ENCODE measurements at regions not wholly inside any gene's neighbourhood (a gene's known extent, or its start where the extent isn't known, plus 50 kb on each side); places are given as distances from the start of the nearest gene placed in this dataset.

DNA sequence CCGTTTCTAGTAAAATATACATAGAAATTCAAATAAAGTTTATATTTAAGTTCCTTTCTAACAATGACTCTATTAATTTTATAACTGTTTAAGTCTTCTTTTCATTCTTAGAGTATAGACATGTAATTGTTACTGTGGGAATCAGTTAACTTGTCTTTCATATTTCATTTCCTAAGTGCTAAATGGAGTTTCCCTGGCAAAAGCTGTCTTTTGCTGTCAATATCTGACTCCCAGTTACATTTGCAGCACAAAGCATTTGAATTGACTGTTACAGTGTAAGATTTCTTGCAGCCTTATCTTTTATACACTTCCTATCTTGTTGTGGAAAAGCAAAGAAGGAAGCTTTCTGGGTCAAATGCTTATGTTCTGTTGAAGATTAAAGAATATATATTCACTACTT is 1026.3 kb downstream of the CDH9 start:
- Histone ChIP-seq H3K9ac (ENCODE audit: low read length in 2 of 2) (no peak overlapping the region), H3K27ac (ENCODE audit: low read length) (no peak overlapping the region), H3K9me3 (ENCODE audit: control insufficient read depth in 2 of 2, low read length in 2 of 2) (no peaks in the 10 kb centered on the region), H3K4me3 (ENCODE audit: low read length in 2 of 2) (no peak overlapping the region), H3K36me3 (ENCODE audit: control insufficient read depth in 2 of 2, insufficient read depth in 2 of 2, low read length in 2 of 2) (no peaks in the 10 kb centered on the region), H3K27me3 (ENCODE audit: control insufficient read depth in 1 of 2, insufficient read depth in 2 of 2, low read length in 2 of 2) (no peaks in the 10 kb centered on the region), H3K4me1 (ENCODE audit: control insufficient read depth, insufficient read depth, low read length) (no peaks in the 10 kb centered on the region)

- H3K4me3 ChIP-seq (ENCODE audit: low read length in 2 of 2), result no peak overlapping the region
- H3K9me3 ChIP-seq (ENCODE audit: control insufficient read depth in 2 of 2, low read length in 2 of 2), result no peaks in the 10 kb centered on the region
- no peaks in the 10 kb centered on the region for H3K4me1 ChIP-seq (ENCODE audit: control insufficient read depth, insufficient read depth, low read length)
- no peak overlapping the region for H3K27ac ChIP-seq (ENCODE audit: low read length)
- H3K9ac ChIP-seq (ENCODE audit: low read length in 2 of 2), result no peak overlapping the region
- no peaks in the 10 kb centered on the region for H3K36me3 ChIP-seq (ENCODE audit: control insufficient read depth in 2 of 2, insufficient read depth in 2 of 2, low read length in 2 of 2)
- no peaks in the 10 kb centered on the region for H3K27me3 ChIP-seq (ENCODE audit: control insufficient read depth in 1 of 2, insufficient read depth in 2 of 2, low read length in 2 of 2)
Observed at GRCh38 chr5:26009742-26010141, 1028.6 kb downstream of the CDH9 start.

DNA sequence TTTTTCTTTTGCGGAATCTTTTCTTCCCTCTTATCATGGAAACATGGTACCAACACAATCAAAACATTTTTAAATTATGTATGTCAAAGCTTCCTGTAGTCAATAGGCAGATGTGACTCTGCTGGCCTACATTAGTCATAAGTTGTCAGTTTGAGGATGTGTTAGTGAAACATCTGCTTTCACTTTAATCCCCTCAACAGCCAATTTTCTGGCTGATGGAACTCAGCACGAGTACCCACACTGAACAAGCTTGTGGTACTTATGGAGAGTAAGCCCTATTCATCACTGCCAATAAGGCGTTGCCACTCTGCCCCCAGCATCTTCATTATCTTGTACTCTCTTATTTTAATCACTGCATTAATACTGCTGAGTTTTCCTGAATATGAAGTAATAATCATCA is 1034.4 kb downstream of the CDH9 start:
- Histone ChIP-seq H3K9me3 (ENCODE audit: control insufficient read depth in 2 of 2, low read length in 2 of 2) (no peaks in the 10 kb centered on the region), H3K4me3 (ENCODE audit: low read length in 2 of 2) (no peak overlapping the region), H3K27ac (ENCODE audit: low read length) (no peak overlapping the region), H3K9ac (ENCODE audit: low read length in 2 of 2) (no peak overlapping the region), H3K4me1 (ENCODE audit: control insufficient read depth, insufficient read depth, low read length) (no peaks in the 10 kb centered on the region), H3K27me3 (ENCODE audit: control insufficient read depth in 1 of 2, insufficient read depth in 2 of 2, low read length in 2 of 2) (no peaks in the 10 kb centered on the region), H3K36me3 (ENCODE audit: control insufficient read depth in 2 of 2, insufficient read depth in 2 of 2, low read length in 2 of 2) (no peaks in the 10 kb centered on the region)

- H3K9ac ChIP-seq (ENCODE audit: low read length in 2 of 2), result no peak overlapping the region
- no peaks in the 10 kb centered on the region for H3K9me3 ChIP-seq (ENCODE audit: control insufficient read depth in 2 of 2, low read length in 2 of 2)
- H3K36me3 ChIP-seq (ENCODE audit: control insufficient read depth in 2 of 2, insufficient read depth in 2 of 2, low read length in 2 of 2), result no peaks in the 10 kb centered on the region
- H3K27me3 ChIP-seq (ENCODE audit: control insufficient read depth in 1 of 2, insufficient read depth in 2 of 2, low read length in 2 of 2), result no peaks in the 10 kb centered on the region
- no peak overlapping the region for H3K27ac ChIP-seq (ENCODE audit: low read length)
- H3K4me1 ChIP-seq (ENCODE audit: control insufficient read depth, insufficient read depth, low read length), result no peaks in the 10 kb centered on the region
- no peak overlapping the region for H3K4me3 ChIP-seq (ENCODE audit: low read length in 2 of 2)
Observed at GRCh38 chr5:25995209-25995608, 1043.2 kb downstream of the CDH9 start.

- no peaks in the 10 kb centered on the region for H3K4me1 ChIP-seq (ENCODE audit: control insufficient read depth, insufficient read depth, low read length)
- no peaks in the 10 kb centered on the region for H3K36me3 ChIP-seq (ENCODE audit: control insufficient read depth in 2 of 2, insufficient read depth in 2 of 2, low read length in 2 of 2)
- H3K27me3 ChIP-seq (ENCODE audit: control insufficient read depth in 1 of 2, insufficient read depth in 2 of 2, low read length in 2 of 2), result no peaks in the 10 kb centered on the region
- H3K9me3 ChIP-seq (ENCODE audit: control insufficient read depth in 2 of 2, low read length in 2 of 2), result no peaks in the 10 kb centered on the region
- H3K4me3 ChIP-seq (ENCODE audit: low read length in 2 of 2), result no peak overlapping the region
- H3K9ac ChIP-seq (ENCODE audit: low read length in 2 of 2), result no peak overlapping the region
- H3K27ac ChIP-seq (ENCODE audit: low read length), result no peak overlapping the region
Observed at GRCh38 chr5:25993701-25994100, 1044.7 kb downstream of the CDH9 start.

GRCh38 chr5:25991639-25992038 is 1046.7 kb downstream of the CDH9 start:
- H3K36me3 ChIP-seq (ENCODE audit: control insufficient read depth in 2 of 2, insufficient read depth in 2 of 2, low read length in 2 of 2), result no peaks in the 10 kb centered on the region
- no peaks in the 10 kb centered on the region for H3K4me1 ChIP-seq (ENCODE audit: control insufficient read depth, insufficient read depth, low read length)
- no peak overlapping the region for H3K27ac ChIP-seq (ENCODE audit: low read length)
- no peak overlapping the region for H3K9ac ChIP-seq (ENCODE audit: low read length in 2 of 2)
- H3K9me3 ChIP-seq (ENCODE audit: control insufficient read depth in 2 of 2, low read length in 2 of 2), result no peaks in the 10 kb centered on the region
- H3K4me3 ChIP-seq (ENCODE audit: low read length in 2 of 2), result no peak overlapping the region
- H3K27me3 ChIP-seq (ENCODE audit: control insufficient read depth in 1 of 2, insufficient read depth in 2 of 2, low read length in 2 of 2), result no peaks in the 10 kb centered on the region

DNA sequence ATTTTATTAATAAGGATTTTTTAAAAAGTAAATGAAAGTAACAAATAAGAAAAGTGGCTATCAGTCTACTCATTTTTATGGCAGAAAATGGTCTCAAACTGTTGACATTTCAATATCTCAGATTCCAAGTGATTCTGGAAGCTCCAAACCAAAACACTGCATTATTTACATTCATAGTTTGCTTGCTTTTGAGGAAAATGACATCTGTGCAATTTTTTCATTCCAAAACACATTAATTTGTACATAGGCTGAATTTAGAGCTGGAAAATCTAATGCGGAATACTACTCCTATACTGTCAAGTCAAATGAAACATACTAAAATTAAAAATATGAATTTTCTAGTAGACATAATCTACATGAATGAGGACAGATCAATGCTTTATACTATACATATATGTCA is 1047.6 kb downstream of the CDH9 start:
- no peak overlapping the region for H3K27ac ChIP-seq (ENCODE audit: low read length)
- no peaks in the 10 kb centered on the region for H3K4me1 ChIP-seq (ENCODE audit: control insufficient read depth, insufficient read depth, low read length)
- no peak overlapping the region for H3K9ac ChIP-seq (ENCODE audit: low read length in 2 of 2)
- no peaks in the 10 kb centered on the region for H3K36me3 ChIP-seq (ENCODE audit: control insufficient read depth in 2 of 2, insufficient read depth in 2 of 2, low read length in 2 of 2)
- no peak overlapping the region for H3K4me3 ChIP-seq (ENCODE audit: low read length in 2 of 2)
- no peaks in the 10 kb centered on the region for H3K27me3 ChIP-seq (ENCODE audit: control insufficient read depth in 1 of 2, insufficient read depth in 2 of 2, low read length in 2 of 2)
- H3K9me3 ChIP-seq (ENCODE audit: control insufficient read depth in 2 of 2, low read length in 2 of 2), result no peaks in the 10 kb centered on the region

- H3K4me1 ChIP-seq (ENCODE audit: control insufficient read depth, insufficient read depth, low read length), result no peaks in the 10 kb centered on the region
- H3K27me3 ChIP-seq (ENCODE audit: control insufficient read depth in 1 of 2, insufficient read depth in 2 of 2, low read length in 2 of 2), result no peaks in the 10 kb centered on the region
- H3K27ac ChIP-seq (ENCODE audit: low read length), result no peak overlapping the region
- H3K9ac ChIP-seq (ENCODE audit: low read length in 2 of 2), result no peak overlapping the region
- H3K9me3 ChIP-seq (ENCODE audit: control insufficient read depth in 2 of 2, low read length in 2 of 2), result no peaks in the 10 kb centered on the region
- no peaks in the 10 kb centered on the region for H3K36me3 ChIP-seq (ENCODE audit: control insufficient read depth in 2 of 2, insufficient read depth in 2 of 2, low read length in 2 of 2)
- H3K4me3 ChIP-seq (ENCODE audit: low read length in 2 of 2), result no peak overlapping the region
Observed at GRCh38 chr5:25979086-25979485, 1059.3 kb downstream of the CDH9 start.

- H3K9me3 ChIP-seq (ENCODE audit: control insufficient read depth in 2 of 2, low read length in 2 of 2), result no peaks in the 10 kb centered on the region
- H3K27me3 ChIP-seq (ENCODE audit: control insufficient read depth in 1 of 2, insufficient read depth in 2 of 2, low read length in 2 of 2), result no peaks in the 10 kb centered on the region
- no peaks in the 10 kb centered on the region for H3K4me1 ChIP-seq (ENCODE audit: control insufficient read depth, insufficient read depth, low read length)
- H3K36me3 ChIP-seq (ENCODE audit: control insufficient read depth in 2 of 2, insufficient read depth in 2 of 2, low read length in 2 of 2), result no peaks in the 10 kb centered on the region
- H3K9ac ChIP-seq (ENCODE audit: low read length in 2 of 2), result no peak overlapping the region
- H3K27ac ChIP-seq (ENCODE audit: low read length), result no peak overlapping the region
- no peak overlapping the region for H3K4me3 ChIP-seq (ENCODE audit: low read length in 2 of 2)
Observed at GRCh38 chr5:25975885-25976284, 1062.5 kb downstream of the CDH9 start.

DNA sequence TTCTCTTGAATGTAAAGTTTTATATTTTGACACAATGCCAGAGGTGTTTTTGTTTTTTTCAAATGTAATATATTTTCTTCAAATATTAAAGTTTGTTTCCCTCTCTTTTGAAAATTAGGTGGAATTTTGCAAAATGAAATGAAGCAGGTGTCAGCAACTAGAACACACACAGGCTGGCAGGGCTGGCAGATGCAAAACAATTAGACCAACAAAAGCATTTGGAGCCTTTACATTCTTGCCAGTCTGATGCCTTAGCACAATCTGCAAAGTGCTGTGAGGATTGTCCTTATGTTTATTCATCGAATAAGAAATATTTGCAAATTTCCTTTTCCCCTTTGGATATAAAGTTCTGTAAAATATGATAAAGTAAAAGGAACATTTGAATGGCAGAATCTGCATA is 1063.9 kb downstream of the CDH9 start:
- Histone ChIP-seq H3K27me3 (ENCODE audit: control insufficient read depth in 1 of 2, insufficient read depth in 2 of 2, low read length in 2 of 2) (no peaks in the 10 kb centered on the region), H3K4me1 (ENCODE audit: control insufficient read depth, insufficient read depth, low read length) (no peaks in the 10 kb centered on the region), H3K27ac (ENCODE audit: low read length) (no peak overlapping the region), H3K4me3 (ENCODE audit: low read length in 2 of 2) (no peak overlapping the region), H3K9me3 (ENCODE audit: control insufficient read depth in 2 of 2, low read length in 2 of 2) (no peaks in the 10 kb centered on the region), H3K36me3 (ENCODE audit: control insufficient read depth in 2 of 2, insufficient read depth in 2 of 2, low read length in 2 of 2) (no peaks in the 10 kb centered on the region), H3K9ac (ENCODE audit: low read length in 2 of 2) (no peak overlapping the region)

DNA sequence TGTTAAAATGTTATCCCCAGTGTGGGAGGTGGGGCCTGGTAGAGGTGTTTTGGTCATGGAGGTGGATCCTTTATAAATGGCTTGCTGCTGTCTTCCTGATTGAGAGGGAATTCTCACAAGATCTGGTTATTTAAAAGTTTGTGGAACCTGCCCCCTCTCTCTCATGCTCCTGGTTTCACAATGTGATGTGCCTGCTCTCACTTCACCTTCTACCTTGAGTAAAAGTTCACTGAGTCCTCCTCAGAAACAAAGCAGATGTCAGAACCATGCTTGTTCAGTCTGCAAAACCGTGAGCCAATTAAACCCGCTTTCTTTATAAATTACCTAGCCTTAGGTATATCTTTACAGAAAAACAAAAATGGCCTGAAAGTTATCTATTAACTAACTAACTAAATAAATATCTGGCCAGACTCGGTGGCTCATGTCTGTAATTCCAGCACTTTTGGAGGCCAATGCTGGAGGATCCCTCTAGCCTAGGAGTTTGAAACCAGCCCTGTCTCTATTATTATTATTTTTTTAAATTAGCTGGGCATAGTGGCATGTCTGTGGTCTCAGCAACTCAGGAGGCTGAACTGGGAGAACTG is 1067.4 kb downstream of the CDH9 start:
- Histone ChIP-seq H3K27me3 (ENCODE audit: control insufficient read depth in 1 of 2, insufficient read depth in 2 of 2, low read length in 2 of 2) (no peaks in the 10 kb centered on the region), H3K4me1 (ENCODE audit: control insufficient read depth, insufficient read depth, low read length) (no peaks in the 10 kb centered on the region), H3K27ac (ENCODE audit: low read length) (no peak overlapping the region), H3K4me3 (ENCODE audit: low read length in 2 of 2) (no peak overlapping the region), H3K9me3 (ENCODE audit: control insufficient read depth in 2 of 2, low read length in 2 of 2) (no peaks in the 10 kb centered on the region), H3K9ac (ENCODE audit: low read length in 2 of 2) (no peak overlapping the region), H3K36me3 (ENCODE audit: control insufficient read depth in 2 of 2, insufficient read depth in 2 of 2, low read length in 2 of 2) (no peaks in the 10 kb centered on the region)

Measured in stomach smooth muscle (tissue), 2 donors.